Progenitor cell of endocrine pancreas (in vitro differentiated cells): ENCODE measurements at regions not wholly inside any gene's neighbourhood (a gene's known extent, or its start where the extent isn't known, plus 50 kb on each side); places are given as distances from the start of the nearest gene placed in this dataset.

ENCODE experiments used
- DNase-seq: peaks from one replicate; pipeline ENCODE4 v3.0.0; 2021; ENCODE audit warnings: low spot score; ENCODE audit not compliant: unreplicated experiment
- H3K27ac Mint-ChIP-seq: 2 replicates; pipeline ENCODE4 v1.8.0; 2021; ENCODE audit warnings: mild to moderate bottlenecking, moderate library complexity, mixed read lengths
- H3K27me3 Mint-ChIP-seq: 2 replicates; pipeline ENCODE4 v1.8.0; 2021; ENCODE audit warnings: mixed read lengths
- H3K36me3 Mint-ChIP-seq: 2 replicates; pipeline ENCODE4 v1.8.0; 2022; ENCODE audit warnings: mixed read lengths; ENCODE audit not compliant: insufficient read depth
- H3K4me1 Mint-ChIP-seq: 2 replicates; pipeline ENCODE4 v1.8.0; 2021; ENCODE audit warnings: low read depth, mixed read lengths
- H3K4me3 Mint-ChIP-seq: 2 replicates; pipeline ENCODE4 v1.8.0; 2021; ENCODE audit warnings: low read depth, mild to moderate bottlenecking, moderate library complexity, mixed read lengths
- H3K9me3 Mint-ChIP-seq: 2 replicates; pipeline ENCODE4 v1.8.0; 2021; ENCODE audit warnings: low read depth, mixed read lengths
- CTCF ChIP-seq: fragments of 200-600 bp; sonication (generic); IDR thresholded peaks from one replicate; pipeline ENCODE4 v1.5.0; 2021; ENCODE audit warnings: antibody characterized with exemption, mild to moderate bottlenecking; ENCODE audit not compliant: unreplicated experiment

GRCh38 chrX:113873056-113873455 lies 710.8 kb upstream of the HTR2C start:
- TF ChIP-seq CTCF = no peak
- H3K9me3 Mint-ChIP-seq = peaks cover 6% of the 10 kb centered on the region
- no peaks in the 10 kb centered on the region for H3K36me3 Mint-ChIP-seq
- H3K4me1 Mint-ChIP-seq = peaks cover 10% of the 10 kb centered on the region
- H3K27me3 Mint-ChIP-seq = no peaks in the 10 kb centered on the region
- H3K4me3 Mint-ChIP-seq = no peak overlapping the region
- no peak for DNase-seq
- H3K27ac Mint-ChIP-seq = no peak overlapping the region

- no peak overlapping the region for H3K4me3 Mint-ChIP-seq
- no peak for DNase-seq
- no peaks in the 10 kb centered on the region for H3K27me3 Mint-ChIP-seq
- H3K27ac Mint-ChIP-seq = no peak overlapping the region
- no peaks in the 10 kb centered on the region for H3K4me1 Mint-ChIP-seq
- no peak for TF ChIP-seq CTCF
- no peaks in the 10 kb centered on the region for H3K9me3 Mint-ChIP-seq
- H3K36me3 Mint-ChIP-seq = no peaks in the 10 kb centered on the region
Measured at GRCh38 chrX:113868711-113869110, 715.2 kb upstream of the HTR2C start.

GRCh38 chrX:113868177-113868576 lies 715.7 kb upstream of the HTR2C start:
- Mint-ChIP-seq H3K9me3 (no peaks in the 10 kb centered on the region), H3K36me3 (no peaks in the 10 kb centered on the region)

GRCh38 chrX:113849408-113849807 lies 734.5 kb upstream of the HTR2C start:
- Mint-ChIP-seq H3K27me3 (no peaks in the 10 kb centered on the region), H3K4me1 (peaks cover 4% of the 10 kb centered on the region), H3K36me3 (no peaks in the 10 kb centered on the region), H3K9me3 (no peaks in the 10 kb centered on the region), H3K4me3 (no peak overlapping the region), H3K27ac (no peak overlapping the region)
- DNase-seq = no peak
- no peak for TF ChIP-seq CTCF

More at GRCh38 chrX:113868177-113868576, 715.7 kb upstream of the HTR2C start:
- H3K4me3 Mint-ChIP-seq = no peak overlapping the region
- H3K4me1 Mint-ChIP-seq = no peaks in the 10 kb centered on the region
- H3K27me3 Mint-ChIP-seq = no peaks in the 10 kb centered on the region
- no peak for TF ChIP-seq CTCF
- no peak overlapping the region for H3K27ac Mint-ChIP-seq
- no peak for DNase-seq

GRCh38 chrX:113833096-113834055 lies 750.5 kb upstream of the HTR2C start:
- no peaks in the 10 kb centered on the region for H3K27me3 Mint-ChIP-seq
- DNase-seq = no peak
- no peaks in the 10 kb centered on the region for H3K9me3 Mint-ChIP-seq
- H3K4me1 Mint-ChIP-seq = no peaks in the 10 kb centered on the region
- H3K4me3 Mint-ChIP-seq = no peak overlapping the region
- H3K27ac Mint-ChIP-seq = no peak overlapping the region
- TF ChIP-seq CTCF = no peak
- H3K36me3 Mint-ChIP-seq = no peaks in the 10 kb centered on the region
